ENCODE measurements at regions not wholly inside any gene's neighbourhood (a gene's known extent, or its start where the extent isn't known, plus 50 kb on each side); places are given as distances from the start of the nearest gene placed in this dataset.

GRCh38 chr12:87812030-87812429 lies 217.2 kb downstream of the C12orf50 start:
- no peak for ATAC-seq (ENCODE audit: poor library complexity)

GRCh38 chr12:87809916-87810315 lies 219.3 kb downstream of the C12orf50 start:
- H3K4me1 ChIP-seq (ENCODE audit: insufficient read depth, low read length): no peaks in the 10 kb centered on the region
- Mint-ChIP-seq H3K4me3 (no peak overlapping the region), H3K4me1 (ENCODE audit: low read depth) (no peaks in the 10 kb centered on the region), H3K36me3 (ENCODE audit: low read depth) (no peaks in the 10 kb centered on the region), H3K27me3 (no peaks in the 10 kb centered on the region), H3K27ac (no peak overlapping the region), H3K9me3 (no peaks in the 10 kb centered on the region)
- H3K9me3 ChIP-seq (ENCODE audit: control insufficient read depth in 1 of 2, insufficient read depth in 1 of 2, low read length in 2 of 2): no peaks in the 10 kb centered on the region
- no peak overlapping the region for H3K27ac ChIP-seq (ENCODE audit: low read depth in 1 of 2, low read length in 2 of 2)
- H3K27me3 ChIP-seq (ENCODE audit: control insufficient read depth in 1 of 2, insufficient read depth in 2 of 2, low read length in 2 of 2): no peaks in the 10 kb centered on the region
- ATAC-seq (ENCODE audit: poor library complexity): no peak
- CTCF ChIA-PET: no interaction called here
- no peak for DNase-seq
- no peak overlapping the region for H3K4me3 ChIP-seq (ENCODE audit: low read length)
- no peaks in the 10 kb centered on the region for H3K36me3 ChIP-seq (ENCODE audit: insufficient read depth, low read length)
- POLR2A ChIA-PET: no interaction called here
- no peak for TF ChIP-seq CTCF (IDR thresholded peaks at IDR 0.05)
- intact Hi-C loops (cut with DNase I, micrococcal nuclease): no loop called here

More at GRCh38 chr12:87812030-87812429, 217.2 kb downstream of the C12orf50 start:
- Histone ChIP-seq H3K27ac (ENCODE audit: low read depth in 1 of 2, low read length in 2 of 2) (no peak overlapping the region), H3K4me1 (ENCODE audit: insufficient read depth, low read length) (no peaks in the 10 kb centered on the region), H3K4me3 (ENCODE audit: low read length) (no peak overlapping the region), H3K27me3 (ENCODE audit: control insufficient read depth in 1 of 2, insufficient read depth in 2 of 2, low read length in 2 of 2) (no peaks in the 10 kb centered on the region), H3K9me3 (ENCODE audit: control insufficient read depth in 1 of 2, insufficient read depth in 1 of 2, low read length in 2 of 2) (no peaks in the 10 kb centered on the region), H3K36me3 (ENCODE audit: insufficient read depth, low read length) (no peaks in the 10 kb centered on the region)
- H3K4me3 Mint-ChIP-seq: no peak overlapping the region
- no peaks in the 10 kb centered on the region for H3K9me3 Mint-ChIP-seq
- ChIA-PET POLR2A (no interaction called here), CTCF (no interaction called here)
- no peak overlapping the region for H3K27ac Mint-ChIP-seq
- DNase-seq: no peak
- intact Hi-C loops (cut with DNase I, micrococcal nuclease): no loop called here
- no peaks in the 10 kb centered on the region for H3K27me3 Mint-ChIP-seq
- no peak for TF ChIP-seq CTCF (IDR thresholded peaks at IDR 0.05)
- H3K4me1 Mint-ChIP-seq (ENCODE audit: low read depth): no peaks in the 10 kb centered on the region
- H3K36me3 Mint-ChIP-seq (ENCODE audit: low read depth): no peaks in the 10 kb centered on the region

- TF ChIP-seq CTCF (IDR thresholded peaks at IDR 0.05): no peak
- H3K36me3 Mint-ChIP-seq (ENCODE audit: low read depth): no peaks in the 10 kb centered on the region
- H3K27ac Mint-ChIP-seq: no peak overlapping the region
- no peak for DNase-seq
- Histone ChIP-seq H3K9me3 (ENCODE audit: control insufficient read depth in 1 of 2, insufficient read depth in 1 of 2, low read length in 2 of 2) (no peaks in the 10 kb centered on the region), H3K4me1 (ENCODE audit: insufficient read depth, low read length) (no peaks in the 10 kb centered on the region), H3K27me3 (ENCODE audit: control insufficient read depth in 1 of 2, insufficient read depth in 2 of 2, low read length in 2 of 2) (no peaks in the 10 kb centered on the region), H3K4me3 (ENCODE audit: low read length) (no peak overlapping the region), H3K27ac (ENCODE audit: low read depth in 1 of 2, low read length in 2 of 2) (no peak overlapping the region), H3K36me3 (ENCODE audit: insufficient read depth, low read length) (no peaks in the 10 kb centered on the region)
- H3K4me3 Mint-ChIP-seq: no peak overlapping the region
- POLR2A ChIA-PET: no interaction called here
- no peaks in the 10 kb centered on the region for H3K27me3 Mint-ChIP-seq
- no peak for ATAC-seq (ENCODE audit: poor library complexity)
- intact Hi-C loops (cut with DNase I, micrococcal nuclease): no loop called here
- no peaks in the 10 kb centered on the region for H3K4me1 Mint-ChIP-seq (ENCODE audit: low read depth)
- CTCF ChIA-PET: no interaction called here
- H3K9me3 Mint-ChIP-seq: no peaks in the 10 kb centered on the region
These were observed 222.1 kb downstream of the C12orf50 start for GRCh38 chr12:87807086-87807485.

Measured in CD4-positive, alpha-beta T cell (primary cell).